ENCODE measurements at regions not wholly inside any gene's neighbourhood (a gene's known extent, or its start where the extent isn't known, plus 50 kb on each side); places are given as distances from the start of the nearest gene placed in this dataset.

GRCh38 chr10:124228471-124228870 lies 135.1 kb upstream of the CHST15 start:
- H3K27ac Mint-ChIP-seq: no peak overlapping the region

GRCh38 chr10:124227988-124228387 lies 134.6 kb upstream of the CHST15 start:
- Mint-ChIP-seq H3K27me3 (ENCODE audit: low read depth, poor library complexity) (peaks cover 3% of the 10 kb centered on the region), H3K27ac (no peak overlapping the region), H3K4me3 (no peak overlapping the region), H3K4me1 (peaks cover 36% of the 10 kb centered on the region), H3K36me3 (ENCODE audit: low read depth) (peaks cover 10% of the 10 kb centered on the region), H3K9me3 (peaks cover 70% of the 10 kb centered on the region)
- no peak for DNase-seq
- TF ChIP-seq, protein P1, sequence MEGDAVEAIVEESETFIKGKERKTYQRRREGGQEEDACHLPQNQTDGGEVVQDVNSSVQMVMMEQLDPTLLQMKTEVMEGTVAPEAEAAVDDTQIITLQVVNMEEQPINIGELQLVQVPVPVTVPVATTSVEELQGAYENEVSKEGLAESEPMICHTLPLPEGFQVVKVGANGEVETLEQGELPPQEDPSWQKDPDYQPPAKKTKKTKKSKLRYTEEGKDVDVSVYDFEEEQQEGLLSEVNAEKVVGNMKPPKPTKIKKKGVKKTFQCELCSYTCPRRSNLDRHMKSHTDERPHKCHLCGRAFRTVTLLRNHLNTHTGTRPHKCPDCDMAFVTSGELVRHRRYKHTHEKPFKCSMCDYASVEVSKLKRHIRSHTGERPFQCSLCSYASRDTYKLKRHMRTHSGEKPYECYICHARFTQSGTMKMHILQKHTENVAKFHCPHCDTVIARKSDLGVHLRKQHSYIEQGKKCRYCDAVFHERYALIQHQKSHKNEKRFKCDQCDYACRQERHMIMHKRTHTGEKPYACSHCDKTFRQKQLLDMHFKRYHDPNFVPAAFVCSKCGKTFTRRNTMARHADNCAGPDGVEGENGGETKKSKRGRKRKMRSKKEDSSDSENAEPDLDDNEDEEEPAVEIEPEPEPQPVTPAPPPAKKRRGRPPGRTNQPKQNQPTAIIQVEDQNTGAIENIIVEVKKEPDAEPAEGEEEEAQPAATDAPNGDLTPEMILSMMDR (IDR thresholded peaks at IDR 0.05): no peak

More at GRCh38 chr10:124228471-124228870, 135.1 kb upstream of the CHST15 start:
- Mint-ChIP-seq H3K27me3 (ENCODE audit: low read depth, poor library complexity) (peaks cover 3% of the 10 kb centered on the region), H3K4me1 (peaks cover 35% of the 10 kb centered on the region), H3K36me3 (ENCODE audit: low read depth) (peaks cover 10% of the 10 kb centered on the region), H3K4me3 (no peak overlapping the region), H3K9me3 (peaks cover 70% of the 10 kb centered on the region)
- TF ChIP-seq, protein P1 (IDR thresholded peaks at IDR 0.05): no peak
- no peak for DNase-seq

GRCh38 chr10:124227055-124227975 lies 133.9 kb upstream of the CHST15 start:
- H3K36me3 Mint-ChIP-seq (ENCODE audit: low read depth): peaks cover 10% of the 10 kb centered on the region
- DNase-seq: no peak
- H3K9me3 Mint-ChIP-seq: peaks cover 67% of the 10 kb centered on the region
- H3K27ac Mint-ChIP-seq: no peak overlapping the region
- no peak overlapping the region for H3K4me3 Mint-ChIP-seq
- TF ChIP-seq, protein P1 (IDR thresholded peaks at IDR 0.05): no peak
- H3K4me1 Mint-ChIP-seq: peaks cover 36% of the 10 kb centered on the region
- H3K27me3 Mint-ChIP-seq (ENCODE audit: low read depth, poor library complexity): peaks cover 3% of the 10 kb centered on the region

DNA sequence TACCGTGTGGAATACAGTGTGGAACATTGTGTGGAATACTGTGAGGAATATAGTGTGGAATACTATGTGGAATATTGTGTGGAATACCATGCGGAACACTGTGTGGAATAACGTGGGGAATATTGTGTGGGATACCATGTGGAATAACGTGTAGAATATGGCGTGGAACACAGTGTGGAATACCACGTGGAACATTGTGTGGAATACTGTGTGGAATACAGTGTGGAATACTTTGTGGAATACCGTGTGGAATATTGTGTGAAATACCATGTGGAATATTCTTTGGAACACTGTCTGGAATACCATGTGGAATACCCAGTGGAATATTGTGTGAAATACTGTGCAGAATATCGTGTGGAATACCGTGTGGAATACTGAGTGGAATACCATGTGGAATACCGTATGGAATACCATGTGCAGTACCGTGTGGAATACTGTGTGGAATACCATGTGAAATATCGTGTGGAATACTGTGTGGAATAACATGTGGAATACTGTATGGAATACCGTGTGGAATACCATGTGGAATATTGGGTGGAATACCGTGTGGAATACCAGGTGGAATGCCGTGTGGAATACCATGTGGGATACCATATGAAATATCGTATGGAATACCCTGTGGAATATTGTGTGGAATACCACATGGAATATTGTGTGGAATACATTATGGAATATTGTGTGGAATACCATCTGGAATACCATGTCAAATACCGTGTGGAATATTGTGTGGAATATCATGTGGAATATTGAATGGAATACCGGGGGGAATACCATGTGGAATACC lies 133.1 kb upstream of the CHST15 start:
- TF ChIP-seq, protein P1 (IDR thresholded peaks at IDR 0.05): no peak
- peaks cover 43% of the 10 kb centered on the region for H3K4me1 Mint-ChIP-seq
- H3K4me3 Mint-ChIP-seq: no peak overlapping the region
- peaks cover 62% of the 10 kb centered on the region for H3K9me3 Mint-ChIP-seq
- no peak for DNase-seq
- H3K27me3 Mint-ChIP-seq (ENCODE audit: low read depth, poor library complexity): peaks cover 3% of the 10 kb centered on the region
- H3K36me3 Mint-ChIP-seq (ENCODE audit: low read depth): peaks cover 10% of the 10 kb centered on the region
- no peak overlapping the region for H3K27ac Mint-ChIP-seq

- Mint-ChIP-seq H3K27me3 (ENCODE audit: low read depth, poor library complexity) (peaks cover 3% of the 10 kb centered on the region), H3K9me3 (peaks cover 55% of the 10 kb centered on the region), H3K4me1 (peaks cover 51% of the 10 kb centered on the region), H3K36me3 (ENCODE audit: low read depth) (peaks cover 10% of the 10 kb centered on the region), H3K27ac (no peak overlapping the region), H3K4me3 (no peak overlapping the region)
- DNase-seq: no peak
- TF ChIP-seq, protein P1 (IDR thresholded peaks at IDR 0.05): no peak
These were observed 132.3 kb upstream of the CHST15 start for GRCh38 chr10:124225467-124226270.
